Thyroid gland (tissue), 4 donors: ENCODE measurements at regions not wholly inside any gene's neighbourhood (a gene's known extent, or its start where the extent isn't known, plus 50 kb on each side); places are given as distances from the start of the nearest gene placed in this dataset.

Experiments
- DNase-seq, 2 donors: peaks; one replicate each; pipeline ENCODE4 v3.0.0-alpha.2; 2019
- H3K27ac ChIP-seq, 3 donors: fragments of 200-600 bp; sonication (generic); 1 replicate in 2 of 3; 2 replicates in 1 of 3; pipeline ENCODE4 v1.5.1; 2016 to 2019; ENCODE audit warnings: mild to moderate bottlenecking in 1 of 3, moderate library complexity in 1 of 3
- H3K27me3 ChIP-seq: fragments of 200-600 bp; sonication (generic); one replicate; pipeline ENCODE4 v1.5.1; 2019
- H3K36me3 ChIP-seq, 2 donors: fragments of 200-600 bp; sonication (generic); one replicate each; pipeline ENCODE4 v1.5.1; 2016 to 2019
- H3K4me1 ChIP-seq, 2 donors: fragments of 200-600 bp; sonication (generic); one replicate each; pipeline ENCODE4 v1.5.1; 2017 to 2019
- H3K4me3 ChIP-seq, 3 donors: fragments of 200-600 bp; sonication (generic); replicated peaks in 1 of 3; 1 replicate in 2 of 3; 2 replicates in 1 of 3; pipeline ENCODE4 v1.5.1; 2016; ENCODE audit warnings: mild to moderate bottlenecking in 1 of 3
- H3K9me3 ChIP-seq: fragments of 200-600 bp; sonication (generic); one replicate; pipeline ENCODE4 v1.5.1; 2017
- CTCF ChIP-seq, 6 experiments: fragments of 200-600 bp in 3 of 6; fragments of 450-650 bp in 3 of 6; sonication (generic) in 3 of 6; IDR thresholded peaks; one replicate each; pipeline ENCODE4 v1.5.1; 2016 to 2019; ENCODE audit warnings: antibody characterized with exemption in 6 of 6, mild to moderate bottlenecking in 2 of 6, inconsistent platforms in 1 of 6, moderate library complexity in 1 of 6
- POLR2A ChIP-seq, 2 donors: fragments of 450-650 bp; IDR thresholded peaks; one replicate each; pipeline ENCODE4 v1.6.1; 2017; ENCODE audit warnings: antibody characterized with exemption in 2 of 2, mild to moderate bottlenecking in 2 of 2, moderate library complexity in 1 of 2
- WGBS, 2 donors: methylation state at CpG; one replicate each; pipeline ENCODE4 v1.1.5; 2017; 5-methylcytosine and 5-hydroxymethylcytosine counted together
- intact Hi-C: fragments of 100-400 bp; cut with DNase I; formaldehyde crosslinking; loops from one replicate; pipeline ENCODE4 v1.15.1; 2023

GRCh38 chr6:113556775-113557174 is 300.4 kb upstream of the MARCKS start:
- intact Hi-C loops = no loop called here
- Histone ChIP-seq H3K9me3 (no peaks in the 10 kb centered on the region), H3K36me3 (no peaks in the 10 kb centered on the region), H3K27me3 (no peaks in the 10 kb centered on the region), H3K27ac (no peak overlapping the region), H3K4me3 (no peak overlapping the region), H3K4me1 (no peaks in the 10 kb centered on the region)
- no peak for TF ChIP-seq CTCF (IDR thresholded peaks at IDR 0.05)
- TF ChIP-seq POLR2A (IDR thresholded peaks at IDR 0.05) = no peak
- DNase-seq = no peak

GRCh38 chr6:113558431-113558830 is 298.7 kb upstream of the MARCKS start:
- Histone ChIP-seq H3K9me3 (no peaks in the 10 kb centered on the region), H3K4me3 (no peak overlapping the region), H3K4me1 (no peaks in the 10 kb centered on the region), H3K27me3 (no peaks in the 10 kb centered on the region), H3K36me3 (no peaks in the 10 kb centered on the region), H3K27ac (no peak overlapping the region)
- TF ChIP-seq POLR2A (IDR thresholded peaks at IDR 0.05) (no peak), CTCF (IDR thresholded peaks at IDR 0.05) (no peak)
- intact Hi-C loops = no loop called here
- DNase-seq = no peak

GRCh38 chr6:113558966-113559365 is 298.2 kb upstream of the MARCKS start:
- Histone ChIP-seq H3K27me3 (no peaks in the 10 kb centered on the region), H3K27ac (no peak overlapping the region), H3K4me3 (no peak overlapping the region), H3K36me3 (no peaks in the 10 kb centered on the region), H3K9me3 (no peaks in the 10 kb centered on the region), H3K4me1 (no peaks in the 10 kb centered on the region)
- intact Hi-C loops = no loop called here
- DNase-seq = no peak
- TF ChIP-seq CTCF (IDR thresholded peaks at IDR 0.05) (no peak), POLR2A (IDR thresholded peaks at IDR 0.05) (no peak)

- 94 to 100% methylated on average over 1 of the region's 1 CpG for WGBS, 2 donors
- DNase-seq = no peak
- intact Hi-C loops = no loop called here
Measured at GRCh38 chr6:113560376-113560775, 296.8 kb upstream of the MARCKS start.

GRCh38 chr6:113560908-113561307 is 296.2 kb upstream of the MARCKS start:
- Histone ChIP-seq H3K27me3 (no peaks in the 10 kb centered on the region), H3K27ac (no peak overlapping the region), H3K4me3 (no peak overlapping the region), H3K4me1 (peaks cover 0 to 8% of the 10 kb centered on the region in 2 donors), H3K9me3 (no peaks in the 10 kb centered on the region), H3K36me3 (no peaks in the 10 kb centered on the region)
- intact Hi-C loops = no loop called here
- TF ChIP-seq POLR2A (IDR thresholded peaks at IDR 0.05) = no peak
- no peak for DNase-seq

More at GRCh38 chr6:113560376-113560775, 296.8 kb upstream of the MARCKS start:
- H3K36me3 ChIP-seq = no peaks in the 10 kb centered on the region
- peaks cover 0 to 8% of the 10 kb centered on the region in 2 donors for H3K4me1 ChIP-seq
- H3K27me3 ChIP-seq = no peaks in the 10 kb centered on the region
- H3K9me3 ChIP-seq = no peaks in the 10 kb centered on the region
- TF ChIP-seq CTCF (IDR thresholded peaks at IDR 0.05) (no peak), POLR2A (IDR thresholded peaks at IDR 0.05) (no peak)
- no peak overlapping the region for H3K4me3 ChIP-seq
- H3K27ac ChIP-seq = no peak overlapping the region

GRCh38 chr6:113562248-113562647 is 294.9 kb upstream of the MARCKS start:
- WGBS, 2 donors = 92 to 100% methylated on average over 2 of the region's 2 CpGs
- Histone ChIP-seq H3K4me3 (no peak overlapping the region), H3K9me3 (no peaks in the 10 kb centered on the region), H3K4me1 (peaks cover 0 to 8% of the 10 kb centered on the region in 2 donors), H3K36me3 (no peaks in the 10 kb centered on the region), H3K27ac (no peak overlapping the region), H3K27me3 (no peaks in the 10 kb centered on the region)
- intact Hi-C loops = no loop called here
- no peak for TF ChIP-seq CTCF (IDR thresholded peaks at IDR 0.05)
- no peak for TF ChIP-seq POLR2A (IDR thresholded peaks at IDR 0.05)
- no peak for DNase-seq
